SK-N-MC (cell line): ENCODE measurements at regions not wholly inside any gene's neighbourhood (a gene's known extent, or its start where the extent isn't known, plus 50 kb on each side); places are given as distances from the start of the nearest gene placed in this dataset.
"Not testable (repeated sequence)": the region's sequence is repeated elsewhere in the genome, so short reads cannot be mapped to it uniquely, and the experiment has no call there.

Experiments
- EZH2 ChIP-seq: fragments of 200-600 bp; sonication (generic); IDR thresholded peaks from one replicate; pipeline ENCODE4 v1.6.1; 2017; ENCODE audit warnings: antibody characterized with exemption
- POLR2AphosphoS5 ChIP-seq: IDR thresholded peaks from 2 replicates; pipeline ENCODE4 v1.6.1; 2012; ENCODE audit warnings: mild to moderate bottlenecking, low read depth, low read length, borderline replicate concordance

- not testable (repeated sequence) for TF ChIP-seq POLR2AphosphoS5, EZH2
Observed at GRCh38 chr6:26863641-26864040, 204.1 kb upstream of the ZNF322 start.
